Ecto neural progenitor cell (in vitro differentiated cells): ENCODE measurements at regions not wholly inside any gene's neighbourhood (a gene's known extent, or its start where the extent isn't known, plus 50 kb on each side); places are given as distances from the start of the nearest gene placed in this dataset.
"Not testable (repeated sequence)": the region's sequence is repeated elsewhere in the genome, so short reads cannot be mapped to it uniquely, and the experiment has no call there.

Experiments
- DNase-seq: peaks from one replicate; pipeline ENCODE4 v3.0.0-alpha.2; 2018; ENCODE audit warnings: low spot score

GRCh38 chr6:141057761-141058160 lies 1075.0 kb upstream of the GJE1 start:
- DNase-seq = no peak

- no peak for DNase-seq
Observed at GRCh38 chr6:141056945-141057625, 1075.6 kb upstream of the GJE1 start.

- DNase-seq = no peak
Observed at GRCh38 chr6:141050471-141050870, 1082.3 kb upstream of the GJE1 start.

- no peak for DNase-seq
Observed at GRCh38 chr6:141048451-141048850, 1084.3 kb upstream of the GJE1 start.

- not testable (repeated sequence) for DNase-seq
Observed at GRCh38 chr6:141046496-141046895, 1086.2 kb upstream of the GJE1 start.

GRCh38 chr6:141041596-141042087 lies 1091.1 kb upstream of the GJE1 start:
- DNase-seq = no peak

- no peak for DNase-seq
Observed at GRCh38 chr6:141035312-141036200, 1097.2 kb upstream of the GJE1 start.

GRCh38 chr6:141033101-141033500 lies 1099.6 kb upstream of the GJE1 start:
- DNase-seq = no peak

GRCh38 chr6:141029908-141030307 lies 1102.8 kb upstream of the GJE1 start:
- DNase-seq = no peak

GRCh38 chr6:141028791-141029280 lies 1103.9 kb upstream of the GJE1 start:
- no peak for DNase-seq

- no peak for DNase-seq
Observed at GRCh38 chr6:141026504-141026903, 1106.2 kb upstream of the GJE1 start.

- no peak for DNase-seq
Observed at GRCh38 chr6:141024526-141024925, 1108.2 kb upstream of the GJE1 start.

- DNase-seq = no peak
Observed at GRCh38 chr6:141017941-141018340, 1114.8 kb upstream of the GJE1 start.

- no peak for DNase-seq
Observed at GRCh38 chr6:141000917-141001316, 1131.8 kb upstream of the GJE1 start.

GRCh38 chr6:140993515-140993914 lies 1139.2 kb upstream of the GJE1 start:
- DNase-seq = no peak

- no peak for DNase-seq
Observed at GRCh38 chr6:140992678-140993077, 1140.0 kb upstream of the GJE1 start.

- no peak for DNase-seq
Observed at GRCh38 chr6:140988780-140989179, 1143.9 kb upstream of the GJE1 start.

- DNase-seq = no peak
Observed at GRCh38 chr6:140987364-140988155, 1145.2 kb upstream of the GJE1 start.

- DNase-seq = no peak
Observed at GRCh38 chr6:140985679-140986275, 1146.9 kb upstream of the GJE1 start.

GRCh38 chr6:140980265-140980887 lies 1152.3 kb upstream of the GJE1 start:
- DNase-seq = no peak

- DNase-seq = no peak
Observed at GRCh38 chr6:140979642-140980091, 1153.1 kb upstream of the GJE1 start.
